GM19452 (cell line): ENCODE measurements at regions not wholly inside any gene's neighbourhood (a gene's known extent, or its start where the extent isn't known, plus 50 kb on each side); places are given as distances from the start of the nearest gene placed in this dataset.

Experiments used
- ATAC-seq: cut with Tn5 transposase; IDR thresholded peaks from one replicate; pipeline ENCODE4 v1.9.1; 2021; ENCODE audit not compliant: unreplicated experiment

DNA sequence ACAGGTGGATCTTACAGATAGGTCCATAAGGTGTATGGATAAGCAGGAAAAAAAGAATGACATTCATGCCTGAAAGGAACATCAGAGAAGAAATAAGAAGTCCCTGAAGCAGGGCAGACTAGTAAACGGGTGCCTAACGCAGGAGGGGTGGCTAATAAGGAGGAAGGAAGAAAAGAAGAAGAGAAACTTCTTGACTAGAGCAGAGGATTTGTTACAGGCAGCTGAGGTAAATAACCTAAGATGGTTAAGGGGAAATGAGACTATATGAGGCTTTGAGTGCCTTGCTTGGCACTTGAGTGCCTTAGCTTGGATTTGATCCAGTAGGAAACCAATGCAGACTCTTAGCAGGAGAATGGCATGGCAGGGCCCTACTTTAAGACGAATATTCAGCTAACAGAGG lies 313.5 kb upstream of the PDE4D start:
- ATAC-seq = peak; percentile 83

DNA sequence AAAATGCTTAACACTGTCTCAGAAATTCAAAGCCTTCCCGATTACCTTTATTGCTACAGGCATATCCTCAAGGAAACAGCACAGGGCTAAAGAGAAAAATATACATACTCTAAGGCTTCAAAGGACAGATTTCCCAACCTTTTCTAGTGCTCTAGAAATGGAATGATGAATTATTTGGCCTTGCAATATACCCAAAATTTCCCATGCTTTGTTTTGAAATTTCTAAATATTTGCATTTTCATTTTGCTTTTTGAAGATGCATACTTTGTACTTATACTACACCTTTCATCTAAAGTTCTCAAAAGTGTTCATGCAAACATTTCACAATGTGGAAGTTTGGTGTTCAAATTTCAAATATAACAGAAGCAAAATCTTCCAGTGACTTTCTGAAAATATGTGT lies 312.7 kb upstream of the PDE4D start:
- no peak for ATAC-seq

DNA sequence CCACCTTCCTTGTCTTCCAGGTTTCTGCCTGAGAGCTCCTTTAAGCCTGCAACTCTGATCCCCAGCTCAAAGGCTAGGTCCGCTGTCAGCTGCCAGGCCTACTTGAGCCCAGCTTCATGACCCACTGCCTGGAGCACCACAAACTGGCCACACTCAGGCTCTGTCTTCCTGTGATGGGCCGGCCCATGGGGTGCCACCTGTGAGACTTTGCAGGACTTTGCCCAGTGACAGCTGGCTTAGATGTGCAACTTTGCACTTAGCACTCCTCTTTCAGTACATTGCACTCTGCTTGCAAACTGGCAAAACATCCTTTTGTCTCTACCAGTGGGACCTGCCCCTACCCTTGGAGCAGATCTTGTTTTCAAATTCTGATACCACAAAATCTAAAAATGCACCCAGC lies 311.5 kb upstream of the PDE4D start:
- no peak for ATAC-seq

- ATAC-seq = no peak
Observed at GRCh38 chr5:60196385-60197113, 303.0 kb upstream of the PDE4D start.

GRCh38 chr5:60195551-60195950 lies 302.0 kb upstream of the PDE4D start:
- ATAC-seq = no peak

- ATAC-seq = no peak
Observed at GRCh38 chr5:60195083-60195482, 301.6 kb upstream of the PDE4D start.

DNA sequence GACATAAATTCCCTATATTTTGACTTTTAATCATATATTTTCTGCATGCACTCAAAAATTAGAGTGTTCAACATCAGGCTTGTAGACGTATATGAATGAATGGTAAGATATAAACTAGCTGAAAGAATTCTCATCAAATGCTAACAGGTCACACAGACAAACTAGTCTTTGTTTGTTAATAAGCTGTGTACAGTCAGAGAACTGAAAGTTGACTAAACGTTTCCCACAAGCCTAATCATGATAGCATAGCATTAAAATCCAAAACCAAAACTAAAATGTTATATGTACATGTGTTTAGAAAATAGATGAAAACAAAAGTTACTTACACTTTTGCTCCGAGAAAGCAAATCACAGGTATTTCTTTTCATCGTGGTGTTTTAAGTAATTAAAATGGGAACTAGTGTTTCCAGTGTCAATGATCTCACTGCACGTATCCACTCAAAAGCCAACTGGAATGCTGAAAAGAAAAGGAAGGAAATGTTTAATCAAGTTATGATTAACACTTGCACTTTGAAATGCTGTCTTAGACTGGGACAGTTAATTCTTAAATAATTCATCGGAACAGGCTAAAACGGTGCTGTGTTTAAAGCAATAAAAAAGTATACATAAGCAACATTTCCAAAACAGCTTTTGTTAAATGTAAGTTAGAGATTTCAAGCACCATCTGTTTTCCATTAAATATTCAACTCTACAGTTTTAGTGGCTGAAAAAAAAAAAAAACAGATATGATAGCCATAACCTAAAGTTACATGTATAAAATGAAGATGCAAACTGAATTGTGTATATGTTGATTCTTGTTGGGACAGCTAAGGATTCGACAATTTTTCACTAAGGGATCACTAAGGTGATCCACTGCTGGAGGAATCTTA lies 291.9 kb upstream of the PDE4D start:
- no peak for ATAC-seq

DNA sequence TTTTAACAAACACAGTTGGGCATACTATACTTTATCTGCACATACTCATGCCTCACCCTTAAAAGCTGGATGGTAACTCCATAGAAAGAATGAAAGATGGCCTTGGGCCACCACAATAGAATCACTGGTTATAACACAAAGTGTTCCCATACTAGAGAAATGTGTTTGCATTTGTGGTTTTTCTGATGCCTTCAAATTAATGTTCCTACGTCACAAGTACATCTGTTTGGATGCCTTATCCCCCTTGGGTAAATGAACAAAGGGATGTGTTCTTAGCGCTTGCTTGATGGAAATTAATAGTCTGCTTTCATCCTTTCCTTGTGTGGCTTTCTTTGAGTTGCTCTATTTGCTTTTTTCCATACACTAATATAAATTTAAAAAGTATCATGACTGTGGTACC lies 291.1 kb upstream of the PDE4D start:
- ATAC-seq = no peak

GRCh38 chr5:60183881-60184280 lies 290.4 kb upstream of the PDE4D start:
- ATAC-seq = peak; percentile 63

DNA sequence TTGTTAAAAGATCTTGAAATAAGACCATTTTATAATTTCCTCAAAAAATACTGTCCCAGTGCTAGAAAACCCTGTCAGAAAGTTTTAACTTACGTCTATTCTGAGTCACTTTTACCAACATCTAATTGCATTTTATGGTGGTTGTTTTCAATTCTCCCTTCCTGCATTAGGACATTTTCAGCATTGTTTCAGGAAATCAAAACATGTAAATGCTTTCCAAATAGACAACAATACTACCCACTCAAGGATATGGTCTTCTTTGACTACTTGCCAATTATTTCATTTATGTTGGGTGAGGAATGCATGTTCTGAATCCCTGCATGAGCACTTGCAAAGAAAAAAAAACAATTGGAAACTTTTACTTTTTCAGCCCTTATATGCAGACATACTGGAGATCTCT lies 284.6 kb upstream of the PDE4D start:
- no peak for ATAC-seq

DNA sequence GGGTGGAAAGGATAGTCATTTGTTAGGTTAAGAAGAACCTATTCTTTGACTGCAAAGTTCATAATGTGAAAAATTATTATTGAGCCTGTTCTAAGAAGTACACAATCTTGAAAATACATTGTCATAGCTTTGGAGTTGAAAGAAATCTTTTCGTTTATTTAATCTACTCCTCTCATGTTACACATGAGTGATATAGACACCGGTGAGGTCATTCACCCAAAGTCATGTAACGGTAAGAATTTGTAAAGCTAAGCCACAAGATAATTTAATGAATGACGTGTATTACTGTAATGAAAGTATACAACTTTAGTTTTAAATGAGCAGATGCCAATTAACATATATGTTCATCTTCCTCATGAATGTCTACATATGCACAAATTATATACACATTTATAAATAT lies 284.1 kb upstream of the PDE4D start:
- no peak for ATAC-seq

- no peak for ATAC-seq
Observed at GRCh38 chr5:60173667-60174066, 280.1 kb upstream of the PDE4D start.

GRCh38 chr5:60163762-60164161 lies 270.2 kb upstream of the PDE4D start:
- no peak for ATAC-seq

- ATAC-seq = no peak
Observed at GRCh38 chr5:60162441-60162840, 268.9 kb upstream of the PDE4D start.

DNA sequence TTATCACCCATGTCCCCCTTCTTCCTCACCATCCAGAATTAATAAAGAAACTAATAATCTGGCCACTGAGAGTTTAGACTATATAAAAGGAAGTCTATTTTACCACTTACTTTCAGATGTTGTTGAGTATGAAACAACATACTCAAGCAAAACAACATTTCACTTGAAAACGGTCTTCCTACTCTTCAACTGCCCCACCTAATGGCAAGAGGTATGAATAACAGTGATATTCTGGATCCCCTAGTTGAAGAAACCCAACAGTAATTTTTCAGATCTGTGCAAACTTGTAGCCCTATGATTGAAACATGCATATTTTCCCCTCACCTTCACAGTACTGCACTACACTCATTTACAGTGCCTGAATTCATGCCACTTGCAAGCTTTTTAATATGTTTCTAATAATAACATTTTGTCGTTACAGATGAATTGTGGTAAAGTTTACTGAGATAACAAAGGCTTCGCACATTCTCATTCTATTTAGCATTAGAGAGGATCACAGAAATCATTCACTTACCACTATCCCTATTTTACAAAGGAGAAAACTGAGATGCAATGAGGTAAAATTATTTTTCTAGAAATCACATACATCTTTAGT lies 267.9 kb upstream of the PDE4D start:
- no peak for ATAC-seq

DNA sequence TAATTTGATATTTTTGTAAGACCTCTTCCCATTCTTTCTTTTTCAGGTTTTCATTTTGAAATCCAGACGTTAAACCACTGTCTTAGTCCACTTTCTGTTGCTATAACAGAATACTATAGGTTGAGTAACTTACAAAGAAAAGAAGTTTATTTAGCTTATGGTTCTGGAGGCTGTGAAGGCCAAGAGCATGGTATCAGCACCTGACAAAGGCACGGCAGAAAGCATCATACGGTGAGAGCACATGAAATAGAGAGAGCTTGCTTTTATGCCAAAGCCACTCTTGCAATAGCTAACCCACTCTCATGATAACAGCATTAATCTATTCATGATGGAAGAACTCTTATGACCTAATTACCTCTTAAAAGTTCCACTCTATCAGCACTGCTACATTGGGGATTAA lies 255.6 kb upstream of the PDE4D start:
- ATAC-seq = no peak

- ATAC-seq = no peak
Observed at GRCh38 chr5:60148366-60148765, 254.8 kb upstream of the PDE4D start.

DNA sequence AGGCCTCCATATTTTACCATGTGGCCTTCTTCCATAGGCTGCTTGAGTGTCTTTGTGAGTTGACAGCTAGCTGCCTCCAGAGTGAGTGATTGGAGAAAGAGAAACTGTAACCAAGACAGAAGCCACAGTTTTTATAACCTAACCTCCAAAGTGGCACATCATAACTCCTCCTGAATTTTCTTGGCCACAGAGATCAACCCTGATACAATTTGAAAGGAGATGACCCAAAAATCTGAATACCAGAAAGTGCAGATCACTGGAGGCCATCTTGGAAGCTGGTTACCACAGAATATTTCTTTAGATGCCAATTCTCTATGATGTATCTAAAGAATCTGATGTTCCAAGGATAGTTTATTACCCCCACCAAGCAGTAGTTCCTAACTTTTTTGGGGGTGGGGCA lies 254.3 kb upstream of the PDE4D start:
- no peak for ATAC-seq

DNA sequence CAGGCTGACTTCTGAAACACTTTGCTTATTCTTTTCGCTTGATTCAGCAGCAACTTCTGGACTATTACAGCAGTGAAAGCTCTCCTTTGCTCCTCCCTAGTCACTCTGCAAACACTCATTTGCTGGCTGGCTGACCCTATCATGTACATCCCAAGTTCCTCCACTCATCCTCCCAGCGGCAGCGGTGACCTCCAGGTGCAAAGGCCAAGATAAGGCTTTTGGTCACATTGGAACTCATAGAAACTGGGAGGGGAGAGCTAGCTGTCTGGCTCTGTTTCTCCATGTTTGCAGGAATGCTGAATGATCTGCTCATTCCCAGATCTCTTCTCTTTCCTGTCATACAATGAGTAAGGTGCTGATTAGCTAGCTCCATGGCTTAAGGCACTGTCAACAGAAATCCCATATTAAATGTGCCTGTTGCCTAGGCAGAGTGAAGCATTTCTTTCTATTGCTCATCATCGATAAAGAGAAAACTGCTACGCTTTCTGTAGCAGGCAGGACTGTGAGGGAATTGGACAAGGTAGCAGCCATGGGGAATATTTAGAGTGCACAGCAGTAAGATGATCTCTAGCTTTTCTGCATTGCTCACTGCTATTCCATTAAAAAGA lies 250.5 kb upstream of the PDE4D start:
- no peak for ATAC-seq

- no peak for ATAC-seq
Observed at GRCh38 chr5:60141119-60141518, 247.6 kb upstream of the PDE4D start.

- no peak for ATAC-seq
Observed at GRCh38 chr5:60136841-60137240, 243.3 kb upstream of the PDE4D start.

DNA sequence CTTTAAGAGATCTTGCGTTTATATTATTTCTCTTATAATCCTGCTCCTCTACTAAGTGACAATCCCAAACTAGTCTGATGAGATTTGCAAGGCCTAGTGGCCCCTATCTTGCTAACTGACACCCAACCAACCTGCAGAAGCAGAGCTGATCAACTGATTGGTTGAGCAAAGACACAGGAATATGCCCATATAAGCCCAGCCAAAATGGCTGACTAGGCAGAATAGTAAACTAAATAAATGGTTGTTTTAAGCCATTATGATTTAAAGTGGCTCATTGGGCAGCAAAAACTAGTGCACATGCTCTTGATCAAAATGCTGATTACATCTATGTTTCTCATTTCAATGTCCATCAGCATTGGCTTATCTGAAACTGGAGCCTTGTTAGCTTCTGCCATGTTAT lies 238.0 kb upstream of the PDE4D start:
- ATAC-seq = no peak
